ENCODE measurements at regions not wholly inside any gene's neighbourhood (a gene's known extent, or its start where the extent isn't known, plus 50 kb on each side); places are given as distances from the start of the nearest gene placed in this dataset.

DNA sequence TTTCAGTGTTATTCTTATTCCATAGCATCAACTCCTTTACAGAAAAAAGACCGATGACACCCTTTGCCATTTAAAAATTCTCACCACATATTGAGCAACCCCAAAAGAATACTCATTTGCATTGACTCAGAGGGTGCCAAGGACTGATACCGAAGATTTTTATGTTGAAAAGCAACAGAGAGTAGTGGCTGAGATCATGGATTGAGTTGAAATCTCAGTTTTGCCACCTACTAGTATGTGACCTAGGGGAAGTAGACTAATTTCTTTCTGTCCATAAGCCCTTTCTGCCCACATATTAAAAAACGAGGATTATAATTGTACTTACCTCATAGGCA, 313.9 kb upstream of the SATB1 start:
- Histone ChIP-seq H3T11ph (ENCODE audit: low read length) (no peak overlapping the region), H2BK15ac (ENCODE audit: low read depth, low read length) (no peak overlapping the region), H2BK5ac (ENCODE audit: insufficient read length, low read length) (no peak overlapping the region), H3K9me3 (ENCODE audit: control insufficient read depth, low read depth, low read length) (no peaks in the 10 kb centered on the region), H3K27ac (ENCODE audit: insufficient read length, low read depth, low read length) (no peak overlapping the region), H4K5ac (ENCODE audit: insufficient read length, low read depth, low read length) (no peak overlapping the region), H3K4me2 (ENCODE audit: insufficient read depth, insufficient read length, low read length) (no peak overlapping the region), H3K23me2 (ENCODE audit: insufficient read length, low read depth, low read length, poor library complexity, severe bottlenecking) (no peaks in the 10 kb centered on the region), H3K27me3 (ENCODE audit: insufficient read depth, low read length) (no peaks in the 10 kb centered on the region), H3K18ac (ENCODE audit: insufficient read length, low read depth, low read length) (no peak overlapping the region), H3K79me1 (ENCODE audit: insufficient read depth, low read depth, low read length, poor library complexity, severe bottlenecking) (no peaks in the 10 kb centered on the region), H3K23ac (ENCODE audit: insufficient read length, low read depth, low read length) (no peak overlapping the region), H2BK12ac (ENCODE audit: insufficient read length, low read depth, low read length) (no peak overlapping the region), H2AFZ (ENCODE audit: low read length) (no peak overlapping the region), H2BK20ac (ENCODE audit: low read depth, low read length, poor library complexity, severe bottlenecking) (no peak overlapping the region), H3K79me2 (ENCODE audit: insufficient read depth, low read length) (no peaks in the 10 kb centered on the region), H4K91ac (ENCODE audit: insufficient read length, low read depth, low read length) (no peak overlapping the region), H3K56ac (ENCODE audit: insufficient read length, low read depth, low read length) (no peak overlapping the region), H3K14ac (ENCODE audit: insufficient read depth, low read length) (no peak overlapping the region), H3K4ac (ENCODE audit: low read depth, low read length) (no peak overlapping the region), H2AK5ac (ENCODE audit: insufficient read length, low read length) (no peak overlapping the region), H3K9ac (ENCODE audit: extremely low read depth, insufficient read length, low read length) (no peak overlapping the region), H4K20me1 (ENCODE audit: control insufficient read depth, insufficient read depth, insufficient read length) (no peaks in the 10 kb centered on the region), H3K4me1 (ENCODE audit: insufficient read depth, low read length) (no peaks in the 10 kb centered on the region), H4K8ac (replicated peaks; ENCODE audit: insufficient read length, low read depth, low read length) (no peak overlapping the region), H2BK120ac (ENCODE audit: low read depth, low read length, poor library complexity, severe bottlenecking) (no peak overlapping the region)
- no peak overlapping the region for H3K4me3 Mint-ChIP-seq
- H3K27ac Mint-ChIP-seq: no peak overlapping the region
- no peaks in the 10 kb centered on the region for H3K36me3 Mint-ChIP-seq (ENCODE audit: insufficient read depth in 1 of 3, low read depth in 3 of 3)
- no peak for TF ChIP-seq CTCF (conservative IDR thresholded peaks at IDR 0.05)
- no peaks in the 10 kb centered on the region for H3K9me3 Mint-ChIP-seq
- WGBS (ENCODE audit: extremely low coverage, insufficient read length, low lambda C conversion rate): no CpG with 5 or more reads among the region's 3 CpGs
- no peaks in the 10 kb centered on the region for H3K27me3 Mint-ChIP-seq (ENCODE audit: low read depth)
- peaks cover 0 to 5% of the 10 kb centered on the region in 2 experiments; a peak in 3 of 4 replicates for H3K4me1 Mint-ChIP-seq
- DNase-seq: no peak
